GM10266 (cell line): ENCODE measurements at regions not wholly inside any gene's neighbourhood (a gene's known extent, or its start where the extent isn't known, plus 50 kb on each side); places are given as distances from the start of the nearest gene placed in this dataset.
"Not testable (repeated sequence)": the region's sequence is repeated elsewhere in the genome, so short reads cannot be mapped to it uniquely, and the experiment has no call there.

ENCODE experiments used
- DNase-seq: peaks from one replicate; pipeline ENCODE4 v3.0.0; 2012; ENCODE audit errors: extremely low spot score
- TF ChIP-seq, protein P1 (sequence below): IDR thresholded peaks from 2 replicates; pipeline ENCODE4 v1.5.1; 2012; ENCODE audit warnings: mild to moderate bottlenecking, low read depth; ENCODE audit not compliant: control insufficient read depth, insufficient read depth; ENCODE audit errors: missing control alignments

DNA sequence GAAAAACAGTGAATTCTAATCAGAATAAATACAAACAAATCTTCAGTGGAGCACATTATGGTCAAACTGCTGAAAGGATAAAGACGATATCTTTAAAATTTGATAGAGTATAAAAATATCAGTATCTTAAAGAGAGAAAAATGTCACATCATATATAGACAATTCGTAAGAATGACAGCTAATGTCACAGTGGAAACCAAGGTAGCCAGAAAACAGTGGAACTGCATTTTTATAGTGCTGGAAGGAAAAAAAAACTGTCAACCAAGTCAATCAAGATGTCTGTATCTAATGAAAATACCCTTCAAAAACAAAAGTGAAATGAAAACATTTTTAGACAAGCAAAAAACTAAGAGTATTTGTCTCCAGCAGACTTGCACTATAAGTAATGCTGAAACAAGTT, 73.4 kb upstream of the HMGXB4 start:
- no peak for DNase-seq
- TF ChIP-seq, protein P1, sequence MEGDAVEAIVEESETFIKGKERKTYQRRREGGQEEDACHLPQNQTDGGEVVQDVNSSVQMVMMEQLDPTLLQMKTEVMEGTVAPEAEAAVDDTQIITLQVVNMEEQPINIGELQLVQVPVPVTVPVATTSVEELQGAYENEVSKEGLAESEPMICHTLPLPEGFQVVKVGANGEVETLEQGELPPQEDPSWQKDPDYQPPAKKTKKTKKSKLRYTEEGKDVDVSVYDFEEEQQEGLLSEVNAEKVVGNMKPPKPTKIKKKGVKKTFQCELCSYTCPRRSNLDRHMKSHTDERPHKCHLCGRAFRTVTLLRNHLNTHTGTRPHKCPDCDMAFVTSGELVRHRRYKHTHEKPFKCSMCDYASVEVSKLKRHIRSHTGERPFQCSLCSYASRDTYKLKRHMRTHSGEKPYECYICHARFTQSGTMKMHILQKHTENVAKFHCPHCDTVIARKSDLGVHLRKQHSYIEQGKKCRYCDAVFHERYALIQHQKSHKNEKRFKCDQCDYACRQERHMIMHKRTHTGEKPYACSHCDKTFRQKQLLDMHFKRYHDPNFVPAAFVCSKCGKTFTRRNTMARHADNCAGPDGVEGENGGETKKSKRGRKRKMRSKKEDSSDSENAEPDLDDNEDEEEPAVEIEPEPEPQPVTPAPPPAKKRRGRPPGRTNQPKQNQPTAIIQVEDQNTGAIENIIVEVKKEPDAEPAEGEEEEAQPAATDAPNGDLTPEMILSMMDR: no peak

- TF ChIP-seq, protein P1: no peak
- DNase-seq: no peak
Measured at GRCh38 chr22:35186492-35186891, 70.8 kb upstream of the HMGXB4 start.

GRCh38 chr22:35188930-35189329, 68.4 kb upstream of the HMGXB4 start:
- not testable (repeated sequence) for DNase-seq

DNA sequence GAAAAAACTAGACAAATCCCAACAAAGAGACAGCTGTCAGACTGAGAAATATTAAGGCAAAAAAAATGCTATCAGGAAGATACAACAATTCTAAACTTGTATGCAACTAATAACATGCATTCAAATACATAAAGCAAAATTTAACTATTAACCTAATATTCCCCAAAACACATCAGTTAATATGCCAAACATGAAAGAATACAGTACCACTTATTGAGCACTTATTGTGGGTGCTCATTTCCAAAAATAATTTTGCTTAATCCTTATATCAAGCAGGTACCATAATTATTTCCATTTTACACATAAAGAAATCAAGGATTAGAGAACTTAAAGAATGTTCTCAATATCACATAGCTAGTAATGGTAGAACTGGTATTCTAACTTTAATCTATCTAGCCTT, 67.7 kb upstream of the HMGXB4 start:
- no peak for DNase-seq
- TF ChIP-seq, protein P1: no peak

- TF ChIP-seq, protein P1: no peak
- DNase-seq: no peak
Measured at GRCh38 chr22:35191412-35191811, 65.9 kb upstream of the HMGXB4 start.

GRCh38 chr22:35192129-35192918, 65.0 kb upstream of the HMGXB4 start:
- TF ChIP-seq, protein P1: no peak
- DNase-seq: no peak

- TF ChIP-seq, protein P1: no peak
- no peak for DNase-seq
Measured at GRCh38 chr22:35195226-35195625, 62.1 kb upstream of the HMGXB4 start.
